ENCODE measurements at regions not wholly inside any gene's neighbourhood (a gene's known extent, or its start where the extent isn't known, plus 50 kb on each side); places are given as distances from the start of the nearest gene placed in this dataset. TPM values are rescaled to one million over a fixed set of nuclear protein-coding genes. Genes with fewer than 3 reads are reported as not detected.

GRCh38 chr5:143454936-143455516, 51.5 kb upstream of the NR3C1 start:
- Mint-ChIP-seq H3K4me1 (ENCODE audit: low read depth) (no peaks in the 10 kb centered on the region), H3K27me3 (ENCODE audit: low read depth) (no peaks in the 10 kb centered on the region), H3K4me3 (ENCODE audit: unreplicated experiment) (no peak overlapping the region), H3K27ac (ENCODE audit: unreplicated experiment) (no peak overlapping the region), H3K36me3 (ENCODE audit: low read depth) (no peaks in the 10 kb centered on the region), H3K9me3 (ENCODE audit: low read depth) (no peaks in the 10 kb centered on the region)
- no peak for DNase-seq (ENCODE audit: low spot score)
- no peak for TF ChIP-seq CTCF (IDR thresholded peaks at IDR 0.05)

GRCh38 chr5:143453720-143454119, 50.2 kb upstream of the NR3C1 start:
- no peaks in the 10 kb centered on the region for H3K36me3 Mint-ChIP-seq (ENCODE audit: low read depth)
- no peak for TF ChIP-seq CTCF (IDR thresholded peaks at IDR 0.05)
- no peak for DNase-seq (ENCODE audit: low spot score)
- no peaks in the 10 kb centered on the region for H3K4me1 Mint-ChIP-seq (ENCODE audit: low read depth)
- no peaks in the 10 kb centered on the region for H3K9me3 Mint-ChIP-seq (ENCODE audit: low read depth)
- H3K4me3 Mint-ChIP-seq (ENCODE audit: unreplicated experiment) = no peak overlapping the region
- no peak overlapping the region for H3K27ac Mint-ChIP-seq (ENCODE audit: unreplicated experiment)
- no peaks in the 10 kb centered on the region for H3K27me3 Mint-ChIP-seq (ENCODE audit: low read depth)

Small RNAs in the stretch of these regions (microRNA-seq; reads per million reads assigned to microRNA genes)
- not detected for gene MIR5197 (ENCODE audit: borderline number of aligned reads)

Data from chondrocyte (in vitro differentiated cells).